OCI-LY7 (cell line): ENCODE measurements at regions not wholly inside any gene's neighbourhood (a gene's known extent, or its start where the extent isn't known, plus 50 kb on each side); places are given as distances from the start of the nearest gene placed in this dataset.

ENCODE experiments used
- CTCF ChIP-seq: fragments of 200-600 bp; sonication (generic); conservative IDR thresholded peaks from 2 replicates; pipeline ENCODE4 v1.5.1; 2014; ENCODE audit warnings: mild to moderate bottlenecking, antibody characterized with exemption, low read length, moderate library complexity, mixed read lengths
- EZH2phosphoT487 ChIP-seq: fragments of 200-600 bp; sonication (generic); IDR thresholded peaks from 2 replicates; pipeline ENCODE4 v1.6.1; 2018; ENCODE audit warnings: low read depth, borderline replicate concordance, mild to moderate bottlenecking, mixed run types, antibody characterized with exemption, low read length, moderate library complexity, mixed read lengths

GRCh38 chr2:120923426-120923825 lies 187.8 kb downstream of the GLI2 start:
- TF ChIP-seq CTCF (no peak), EZH2phosphoT487 (no peak)
